ENCODE measurements at regions not wholly inside any gene's neighbourhood (a gene's known extent, or its start where the extent isn't known, plus 50 kb on each side); places are given as distances from the start of the nearest gene placed in this dataset.

DNA sequence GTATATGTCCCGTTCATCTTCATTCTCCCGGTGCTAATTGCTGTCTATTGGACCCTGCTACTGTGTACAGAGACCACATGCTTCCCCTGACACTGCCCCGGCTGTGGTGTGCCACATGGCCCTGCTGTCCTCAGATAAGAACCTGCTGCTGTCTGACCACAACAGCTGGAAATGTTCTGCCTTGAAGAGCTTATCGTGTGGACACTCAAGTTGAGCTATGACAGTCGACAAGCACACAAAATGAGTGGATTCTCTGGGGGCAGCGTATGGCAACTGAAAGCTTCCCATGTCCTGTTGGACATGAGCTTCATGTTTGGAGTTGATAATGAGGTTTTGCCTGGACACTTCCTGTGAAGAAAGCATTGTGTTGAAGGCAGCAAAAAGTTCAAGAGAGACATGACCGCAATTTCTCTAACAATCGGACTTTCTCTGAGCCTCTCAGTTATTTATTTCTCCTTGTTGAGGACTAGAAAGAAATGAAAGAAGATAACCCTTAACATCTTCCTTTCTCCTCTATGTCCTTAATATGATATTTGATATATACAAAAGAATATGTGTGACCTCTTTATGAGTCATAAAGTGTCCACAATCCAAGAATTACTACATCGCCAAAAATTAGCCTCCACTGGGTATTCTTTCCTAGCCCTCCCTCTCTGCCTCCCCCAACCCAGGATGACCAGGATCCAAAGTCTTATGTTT, 187.1 kb upstream of the TCF21 start:
- no peak overlapping the region for H3K4me3 ChIP-seq (ENCODE audit: control insufficient read depth, low read depth, low read length)
- TF ChIP-seq, protein P1, sequence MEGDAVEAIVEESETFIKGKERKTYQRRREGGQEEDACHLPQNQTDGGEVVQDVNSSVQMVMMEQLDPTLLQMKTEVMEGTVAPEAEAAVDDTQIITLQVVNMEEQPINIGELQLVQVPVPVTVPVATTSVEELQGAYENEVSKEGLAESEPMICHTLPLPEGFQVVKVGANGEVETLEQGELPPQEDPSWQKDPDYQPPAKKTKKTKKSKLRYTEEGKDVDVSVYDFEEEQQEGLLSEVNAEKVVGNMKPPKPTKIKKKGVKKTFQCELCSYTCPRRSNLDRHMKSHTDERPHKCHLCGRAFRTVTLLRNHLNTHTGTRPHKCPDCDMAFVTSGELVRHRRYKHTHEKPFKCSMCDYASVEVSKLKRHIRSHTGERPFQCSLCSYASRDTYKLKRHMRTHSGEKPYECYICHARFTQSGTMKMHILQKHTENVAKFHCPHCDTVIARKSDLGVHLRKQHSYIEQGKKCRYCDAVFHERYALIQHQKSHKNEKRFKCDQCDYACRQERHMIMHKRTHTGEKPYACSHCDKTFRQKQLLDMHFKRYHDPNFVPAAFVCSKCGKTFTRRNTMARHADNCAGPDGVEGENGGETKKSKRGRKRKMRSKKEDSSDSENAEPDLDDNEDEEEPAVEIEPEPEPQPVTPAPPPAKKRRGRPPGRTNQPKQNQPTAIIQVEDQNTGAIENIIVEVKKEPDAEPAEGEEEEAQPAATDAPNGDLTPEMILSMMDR (IDR thresholded peaks at IDR 0.05; ENCODE audit: control insufficient read depth, insufficient read depth, low read depth, low read length, missing control alignments), result no peak
- no peak for DNase-seq (ENCODE audit: low read depth)

- TF ChIP-seq, protein P1 (IDR thresholded peaks at IDR 0.05; ENCODE audit: control insufficient read depth, insufficient read depth, low read depth, low read length, missing control alignments), result no peak
- DNase-seq (ENCODE audit: low read depth), result no peak
- no peak overlapping the region for H3K4me3 ChIP-seq (ENCODE audit: control insufficient read depth, low read depth, low read length)
These were observed 184.5 kb upstream of the TCF21 start for GRCh38 chr6:133704371-133704770.

- no peak overlapping the region for H3K4me3 ChIP-seq (ENCODE audit: control insufficient read depth, low read depth, low read length)
- TF ChIP-seq, protein P1 (IDR thresholded peaks at IDR 0.05; ENCODE audit: control insufficient read depth, insufficient read depth, low read depth, low read length, missing control alignments), result no peak
- peak; percentile 81 for DNase-seq (ENCODE audit: low read depth)
These were observed 183.8 kb upstream of the TCF21 start for GRCh38 chr6:133705066-133705465.

- TF ChIP-seq, protein P1 (IDR thresholded peaks at IDR 0.05; ENCODE audit: control insufficient read depth, insufficient read depth, low read depth, low read length, missing control alignments), result no peak
- no peak for DNase-seq (ENCODE audit: low read depth)
- no peak overlapping the region for H3K4me3 ChIP-seq (ENCODE audit: control insufficient read depth, low read depth, low read length)
These were observed 183.2 kb upstream of the TCF21 start for GRCh38 chr6:133705731-133706130.

GRCh38 chr6:133707456-133707855, 181.5 kb upstream of the TCF21 start:
- TF ChIP-seq, protein P1 (IDR thresholded peaks at IDR 0.05; ENCODE audit: control insufficient read depth, insufficient read depth, low read depth, low read length, missing control alignments), result no peak
- DNase-seq (ENCODE audit: low read depth), result peak; percentile 79
- H3K4me3 ChIP-seq (ENCODE audit: control insufficient read depth, low read depth, low read length), result no peak overlapping the region

DNA sequence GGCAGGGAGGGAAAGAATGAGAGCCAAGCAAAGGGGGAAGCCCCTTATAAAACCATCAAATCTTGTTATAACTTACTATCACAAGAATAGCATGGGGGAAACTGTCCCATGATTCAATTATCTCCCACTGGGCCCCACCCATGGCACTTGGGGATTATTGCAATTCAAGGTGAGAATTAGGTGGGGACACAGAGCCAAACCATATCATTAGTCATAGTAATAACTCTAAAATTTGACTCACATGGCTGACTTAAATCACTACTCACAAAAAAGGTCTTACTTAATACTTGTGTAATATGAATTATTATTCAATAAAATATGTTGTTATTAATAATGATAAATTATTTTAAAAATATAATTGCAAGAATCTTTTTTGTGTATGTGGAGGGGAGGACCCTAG, 178.1 kb upstream of the TCF21 start:
- H3K4me3 ChIP-seq (ENCODE audit: control insufficient read depth, low read depth, low read length), result no peak overlapping the region
- DNase-seq (ENCODE audit: low read depth), result no peak
- TF ChIP-seq, protein P1 (IDR thresholded peaks at IDR 0.05; ENCODE audit: control insufficient read depth, insufficient read depth, low read depth, low read length, missing control alignments), result no peak

Data from AG09309 (cell line).